ENCODE measurements at regions not wholly inside any gene's neighbourhood (a gene's known extent, or its start where the extent isn't known, plus 50 kb on each side); places are given as distances from the start of the nearest gene placed in this dataset.

DNA sequence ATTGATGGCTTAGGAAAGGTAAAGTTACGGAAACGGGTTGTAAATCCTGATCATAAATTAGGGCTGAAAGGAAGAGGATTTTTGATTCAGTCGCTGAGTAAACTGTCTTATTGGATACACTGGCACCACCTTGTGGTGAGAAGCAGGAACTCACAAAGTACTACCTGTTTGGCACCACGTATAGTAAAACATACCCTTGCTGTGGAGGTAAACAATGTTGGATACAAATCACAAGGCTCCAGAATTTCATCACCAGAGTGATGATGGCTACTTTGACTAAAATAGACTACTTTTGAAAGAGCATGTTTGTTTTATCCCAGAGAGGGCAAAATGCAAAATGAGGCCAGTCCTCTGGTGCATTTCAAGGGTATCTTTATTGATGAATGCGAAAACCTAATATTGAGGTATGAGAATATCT, 216.9 kb downstream of the IGSF11 start:
- peak; percentile 5 for DNase-seq (ENCODE audit: low read depth)

DNA sequence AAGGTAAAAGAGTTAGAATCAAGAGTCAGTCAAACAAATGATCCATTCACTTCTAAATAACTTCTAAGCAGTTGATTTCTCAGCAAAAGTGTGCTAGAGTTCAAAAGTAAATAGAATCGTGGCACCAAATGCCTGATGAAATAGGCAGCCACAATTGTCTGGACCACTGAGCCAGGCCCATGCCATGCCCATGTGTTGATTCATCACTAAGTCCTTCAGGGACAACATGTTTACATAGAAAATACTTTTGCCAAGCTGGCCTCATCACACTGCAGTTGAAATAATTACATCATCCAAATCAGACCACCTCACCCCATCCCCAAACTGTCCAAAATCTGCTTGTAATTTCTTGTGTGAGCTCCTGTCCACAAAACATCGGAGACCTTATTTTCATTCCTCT, 216.3 kb downstream of the IGSF11 start:
- DNase-seq (ENCODE audit: low read depth), result no peak

DNA sequence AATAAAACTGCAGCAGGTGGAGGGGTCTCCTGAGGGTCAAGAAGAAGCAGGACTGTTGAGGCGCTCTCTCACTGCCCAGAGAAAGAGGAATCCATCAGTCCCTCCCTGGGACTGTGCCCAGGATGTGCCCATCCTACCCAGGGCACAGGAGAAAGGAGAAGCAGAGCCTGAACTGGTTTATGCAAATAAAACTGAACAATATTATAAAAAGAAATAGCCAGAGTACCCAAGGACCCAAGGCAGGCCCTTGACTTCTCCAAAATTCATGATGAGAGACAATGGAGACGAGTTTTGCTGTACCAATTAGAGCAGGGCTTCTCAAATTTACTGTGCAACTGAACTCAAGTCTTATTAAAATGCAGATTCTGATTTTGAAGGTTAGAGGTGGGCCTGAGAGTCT, 211.0 kb downstream of the IGSF11 start:
- no peak for DNase-seq (ENCODE audit: low read depth)

DNA sequence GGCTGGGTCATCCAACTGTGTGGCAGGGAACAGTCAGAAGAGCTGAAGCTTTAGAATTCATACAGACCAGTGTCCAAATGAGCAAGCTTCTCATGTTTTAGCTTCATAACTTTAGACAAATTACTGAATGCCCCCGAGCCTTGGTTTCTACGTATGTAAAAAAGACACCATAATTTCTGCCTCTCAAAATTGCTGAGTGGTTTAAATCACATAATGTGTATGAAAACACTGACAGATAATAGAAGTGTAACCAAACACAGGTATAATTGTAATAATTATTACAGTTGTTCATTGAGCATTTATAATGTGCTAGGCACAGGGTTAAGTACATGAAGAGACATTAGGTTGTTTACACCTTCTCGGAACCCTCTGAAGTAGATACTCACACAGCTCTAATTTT, 207.2 kb downstream of the IGSF11 start:
- no peak for DNase-seq (ENCODE audit: low read depth)

DNA sequence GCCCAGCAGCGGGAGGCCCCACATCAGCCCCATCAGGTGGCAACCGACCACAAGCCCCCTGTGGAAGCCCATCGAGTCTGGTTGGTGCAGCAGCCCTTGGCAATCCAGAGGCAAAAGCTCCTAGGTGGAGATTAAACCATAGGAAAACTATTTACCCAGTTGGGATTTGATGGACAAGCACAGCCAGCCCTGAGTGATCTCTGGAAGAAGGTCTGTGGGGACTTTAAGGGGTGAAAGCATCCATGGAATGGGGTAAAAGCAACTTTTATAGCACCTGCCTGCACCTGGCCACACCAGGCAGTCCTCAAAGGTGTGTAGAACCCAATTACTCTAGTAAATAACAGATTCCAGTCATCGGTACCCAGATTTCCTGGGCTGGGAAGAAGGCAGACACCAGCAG, 206.3 kb downstream of the IGSF11 start:
- no peak for DNase-seq (ENCODE audit: low read depth)

DNA sequence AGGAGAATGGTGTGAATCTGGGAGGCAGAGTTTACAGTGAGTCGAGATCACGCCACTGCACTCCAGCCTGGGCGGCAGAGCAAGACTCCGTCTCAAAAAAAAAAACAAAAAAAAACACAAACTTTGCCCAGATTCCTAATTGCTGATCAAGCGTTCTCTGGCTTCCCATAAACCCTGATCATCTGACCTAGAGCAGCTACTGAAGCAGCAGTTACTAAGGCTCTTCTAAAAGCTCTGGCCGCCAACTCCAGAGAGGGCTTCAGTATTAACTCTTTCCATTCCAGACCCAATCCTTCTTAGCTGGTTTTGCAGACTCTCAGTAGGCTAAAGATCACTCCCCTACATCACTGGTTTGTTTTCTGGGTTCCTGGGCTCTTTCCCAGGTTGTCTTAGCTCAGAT, 201.6 kb downstream of the IGSF11 start:
- DNase-seq (ENCODE audit: low read depth), result no peak

DNA sequence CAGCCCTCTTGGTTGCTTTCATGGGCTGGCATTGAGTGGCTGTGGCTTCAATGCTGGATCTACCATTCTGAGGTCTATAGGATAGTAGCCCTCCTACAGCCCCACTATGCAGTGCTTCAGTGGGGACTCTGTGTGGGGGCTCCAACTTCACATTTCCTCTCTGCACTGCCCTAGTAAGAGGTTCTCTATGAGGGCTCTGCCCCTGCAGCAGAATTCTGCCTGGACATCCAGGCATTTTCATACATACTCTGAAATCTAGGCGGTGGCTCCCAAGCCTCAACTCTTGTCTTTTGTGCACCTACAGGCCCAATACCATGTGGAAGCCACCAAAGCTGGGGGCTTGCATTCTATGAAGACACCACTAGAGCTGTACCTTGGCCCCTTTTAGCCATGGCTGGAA, 195.8 kb downstream of the IGSF11 start:
- no peak for DNase-seq (ENCODE audit: low read depth)

DNA sequence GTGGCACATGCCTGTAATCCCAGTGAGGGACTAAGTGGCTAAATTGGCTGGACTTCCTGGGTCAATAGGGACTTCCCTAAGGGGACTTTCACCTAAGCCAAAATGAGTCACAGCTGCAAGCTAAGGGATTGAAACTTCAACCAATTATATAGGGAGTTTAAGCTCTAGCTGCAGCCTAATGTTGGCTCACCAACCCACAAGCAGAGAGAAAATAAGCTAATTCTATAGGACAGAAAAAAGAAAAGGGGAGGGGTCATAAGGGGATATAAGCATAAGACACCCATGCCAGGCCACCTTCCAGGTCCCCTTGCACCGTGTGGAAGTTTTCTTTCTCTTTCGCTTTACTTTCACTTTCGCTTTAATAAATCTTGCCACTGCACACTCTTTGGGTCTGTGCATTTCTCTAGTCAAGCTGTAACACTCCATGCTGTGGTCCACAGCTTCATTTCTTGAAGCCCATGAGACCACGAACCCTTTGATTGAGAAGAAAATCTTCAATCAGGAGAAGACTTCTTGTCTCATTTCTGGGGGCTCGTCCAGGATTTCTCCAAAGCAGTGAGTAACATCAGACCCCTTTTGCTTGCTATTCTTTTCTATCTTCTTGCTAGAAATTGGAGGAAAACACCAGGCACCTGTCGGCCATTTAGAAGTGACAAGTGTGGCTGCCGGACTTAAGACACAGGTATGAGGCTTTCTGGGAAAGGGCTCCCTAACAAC, 192.3 kb downstream of the IGSF11 start:
- no peak for DNase-seq (ENCODE audit: low read depth)

DNA sequence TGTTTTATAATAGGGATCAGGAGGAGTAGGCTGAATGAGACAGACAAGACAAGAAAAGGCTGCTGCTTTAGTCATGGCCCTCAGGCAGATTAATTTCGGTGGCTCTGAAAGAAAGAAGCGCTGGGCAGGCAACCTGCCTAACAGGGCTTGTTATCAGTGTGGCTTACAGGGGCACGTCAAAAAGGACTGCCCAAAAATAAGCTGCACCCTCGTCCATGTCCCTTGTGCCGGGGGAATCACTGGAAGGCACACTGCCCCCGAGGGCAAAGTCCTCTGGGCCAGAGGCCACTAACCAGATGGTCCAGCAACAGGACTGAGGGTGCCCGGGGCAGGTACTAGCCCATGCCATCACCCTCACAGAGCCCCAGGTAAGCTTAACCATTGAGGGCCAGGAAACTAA, 188.5 kb downstream of the IGSF11 start:
- DNase-seq (ENCODE audit: low read depth), result no peak
